Activated CD8-positive, alpha-beta memory T cell treated with anti-CD3 and anti-CD28 coated beads, Interleukin-2, amount 50 U/mL, for 1 hour (primary cell): ENCODE measurements at regions not wholly inside any gene's neighbourhood (a gene's known extent, or its start where the extent isn't known, plus 50 kb on each side); places are given as distances from the start of the nearest gene placed in this dataset.

Experiments
- DNase-seq: peaks from one replicate; pipeline ENCODE4 v3.0.0-alpha.2; 2020; ENCODE audit errors: extremely low read depth

GRCh38 chr6:140321891-140322290 is 947.4 kb upstream of the CITED2 start:
- no peak for DNase-seq

GRCh38 chr6:140320081-140321080 is 945.9 kb upstream of the CITED2 start:
- no peak for DNase-seq

GRCh38 chr6:140319209-140319608 is 944.8 kb upstream of the CITED2 start:
- DNase-seq = no peak

- DNase-seq = no peak
Observed at GRCh38 chr6:140318408-140318807, 944.0 kb upstream of the CITED2 start.

GRCh38 chr6:140317950-140318349 is 943.5 kb upstream of the CITED2 start:
- DNase-seq = no peak

- DNase-seq = no peak
Observed at GRCh38 chr6:140316966-140317365, 942.5 kb upstream of the CITED2 start.

- DNase-seq = no peak
Observed at GRCh38 chr6:140314682-140315081, 940.2 kb upstream of the CITED2 start.

GRCh38 chr6:140311146-140311545 is 936.7 kb upstream of the CITED2 start:
- no peak for DNase-seq

- DNase-seq = no peak
Observed at GRCh38 chr6:140303218-140303949, 928.9 kb upstream of the CITED2 start.

- DNase-seq = no peak
Observed at GRCh38 chr6:140300331-140300730, 925.9 kb upstream of the CITED2 start.

GRCh38 chr6:140289186-140289585 is 914.7 kb upstream of the CITED2 start:
- DNase-seq = no peak

GRCh38 chr6:140285998-140286690 is 911.7 kb upstream of the CITED2 start:
- DNase-seq = no peak

GRCh38 chr6:140285471-140285870 is 911.0 kb upstream of the CITED2 start:
- DNase-seq = no peak

- DNase-seq = no peak
Observed at GRCh38 chr6:140284871-140285270, 910.4 kb upstream of the CITED2 start.

- DNase-seq = no peak
Observed at GRCh38 chr6:140283197-140283596, 908.7 kb upstream of the CITED2 start.

- no peak for DNase-seq
Observed at GRCh38 chr6:140281767-140282166, 907.3 kb upstream of the CITED2 start.

GRCh38 chr6:140281236-140281635 is 906.8 kb upstream of the CITED2 start:
- DNase-seq = no peak

GRCh38 chr6:140276719-140277118 is 902.3 kb upstream of the CITED2 start:
- DNase-seq = no peak

- no peak for DNase-seq
Observed at GRCh38 chr6:140276133-140276532, 901.7 kb upstream of the CITED2 start.

- DNase-seq = no peak
Observed at GRCh38 chr6:140275725-140276124, 901.3 kb upstream of the CITED2 start.

GRCh38 chr6:140274548-140274947 is 900.1 kb upstream of the CITED2 start:
- DNase-seq = no peak

GRCh38 chr6:140271759-140272377 is 897.4 kb upstream of the CITED2 start:
- no peak for DNase-seq
